NCI-H1105 treated with DMSO at 0.1 percent for 48 hours (cell line): ENCODE measurements at regions not wholly inside any gene's neighbourhood (a gene's known extent, or its start where the extent isn't known, plus 50 kb on each side); places are given as distances from the start of the nearest gene placed in this dataset.
"Not testable (repeated sequence)": the region's sequence is repeated elsewhere in the genome, so short reads cannot be mapped to it uniquely, and the experiment has no call there.

Experiments used
- DNase-seq: peaks from one replicate; lab custom pipeline; 2025; lab: John Stamatoyannopoulos, UW

DNA sequence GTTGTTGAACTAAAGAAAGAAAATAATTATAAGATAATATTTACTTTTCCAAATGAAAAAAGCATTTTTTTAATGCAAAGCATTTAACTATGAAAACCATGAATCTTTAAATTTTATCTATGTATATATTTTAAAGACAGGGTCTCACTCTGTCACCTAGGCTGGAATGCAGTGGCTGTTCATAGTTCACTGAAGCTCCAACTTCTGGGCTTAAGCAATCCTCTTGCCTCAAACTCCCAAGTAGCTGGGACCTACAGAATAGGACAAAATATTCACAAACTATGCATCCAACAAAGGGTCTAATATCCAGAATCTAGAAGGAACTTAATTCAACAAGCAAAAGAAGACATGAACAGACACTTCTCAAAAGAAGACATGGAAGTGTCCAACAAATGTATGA is 55.9 kb upstream of the ALB start:
- DNase-seq, result no peak

DNA sequence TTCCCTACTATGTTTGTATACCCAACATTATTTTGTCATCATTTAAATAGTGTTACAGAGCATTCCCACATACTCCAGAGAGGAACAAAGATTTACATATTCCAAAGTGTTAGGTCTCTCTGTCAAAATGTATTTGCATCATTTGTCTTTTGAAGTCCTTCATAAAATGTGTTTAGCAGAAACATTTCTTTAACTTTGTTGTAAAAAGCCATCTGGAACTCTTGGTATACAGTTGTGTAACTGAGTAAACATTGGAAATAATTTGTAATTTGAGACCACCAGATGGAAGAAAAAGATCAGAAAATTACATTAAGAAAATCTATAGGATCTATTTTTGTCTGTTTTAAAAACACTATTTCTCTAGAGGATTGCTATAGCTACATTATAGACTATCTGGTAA is 56.6 kb upstream of the ALB start:
- no peak for DNase-seq

DNA sequence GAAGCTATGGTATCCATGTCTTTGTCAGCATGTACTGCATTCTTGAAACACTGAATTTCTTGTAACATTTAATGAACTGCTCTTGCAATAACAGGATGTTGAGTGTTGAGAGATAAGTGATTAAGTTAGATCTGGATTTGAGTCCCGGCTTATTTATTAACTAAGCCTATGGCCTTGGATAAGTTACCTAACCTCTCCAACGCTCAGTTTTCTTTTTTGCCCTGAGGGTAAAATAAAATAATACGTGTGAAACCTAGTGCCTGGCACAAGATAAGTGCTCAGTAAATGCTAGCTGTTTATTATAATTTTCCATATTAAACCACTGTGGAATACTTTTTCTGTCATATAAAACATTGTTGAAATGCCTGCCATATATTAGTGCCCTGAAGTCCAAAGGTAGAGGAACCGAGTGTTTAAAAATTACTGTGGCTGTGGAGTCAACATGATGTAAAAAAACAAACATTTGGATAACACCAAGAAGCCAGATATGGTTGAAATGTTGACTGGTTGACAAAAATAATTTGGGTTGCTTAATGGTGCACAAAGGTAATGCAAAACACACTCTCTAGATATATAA is 58.6 kb upstream of the ALB start:
- no peak for DNase-seq

DNA sequence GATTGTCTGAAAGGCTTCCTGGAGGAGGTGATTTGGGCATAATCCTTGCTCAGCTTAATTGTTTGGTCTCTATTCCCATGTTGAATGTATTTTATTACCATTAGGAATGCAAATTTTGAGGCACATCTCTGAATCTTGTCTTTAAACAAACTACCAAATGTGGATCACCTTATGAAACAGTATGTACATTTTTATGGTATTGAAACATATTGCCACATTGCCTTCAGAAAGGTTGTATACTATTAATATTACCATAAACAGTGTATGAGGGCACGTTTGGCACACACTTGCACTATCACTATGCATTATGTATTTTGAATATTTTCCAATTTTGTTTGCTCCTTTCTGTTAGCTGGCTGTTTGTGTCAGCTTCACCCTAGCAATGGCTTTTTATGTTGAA is 60.0 kb upstream of the ALB start:
- no peak for DNase-seq

DNA sequence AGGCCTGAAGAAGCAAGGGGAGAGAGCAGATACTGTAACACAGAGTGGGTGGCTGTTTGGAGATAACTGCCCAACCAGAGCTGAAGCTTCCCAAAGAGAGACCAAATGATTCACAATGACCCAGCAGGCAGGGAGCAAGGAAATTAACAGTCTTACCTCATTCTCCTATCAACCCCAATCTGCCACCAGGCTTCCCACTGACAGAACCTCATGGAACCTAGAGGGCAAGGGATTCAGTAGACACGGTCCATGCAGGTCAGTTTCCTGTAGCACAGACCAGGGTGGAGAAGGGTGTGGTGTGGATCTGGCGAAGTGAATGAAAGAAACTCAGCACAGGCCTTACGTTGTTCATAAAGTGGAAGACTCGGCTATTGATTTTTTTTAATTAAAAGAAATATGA is 60.7 kb upstream of the ALB start:
- no peak for DNase-seq

DNA sequence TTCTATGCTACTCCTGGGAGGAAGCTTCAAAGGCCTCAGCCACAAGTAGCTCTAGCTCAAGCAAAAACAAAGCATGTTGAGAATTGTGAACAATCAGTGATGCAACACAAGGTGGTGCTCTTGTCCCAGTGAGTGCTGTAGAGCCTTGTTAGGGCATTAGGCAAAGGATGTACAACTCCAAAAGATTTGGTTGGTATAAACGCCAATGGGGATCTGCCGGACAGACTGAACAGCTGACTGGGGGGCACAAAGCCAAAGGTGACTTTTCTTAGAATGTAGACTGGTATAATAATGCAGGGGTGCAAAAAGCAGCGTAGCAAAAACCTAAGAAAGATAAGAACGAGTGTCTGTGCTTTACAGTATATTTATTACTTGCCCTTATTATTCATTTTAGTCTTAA is 62.6 kb upstream of the ALB start:
- DNase-seq, result peak; percentile 63

DNA sequence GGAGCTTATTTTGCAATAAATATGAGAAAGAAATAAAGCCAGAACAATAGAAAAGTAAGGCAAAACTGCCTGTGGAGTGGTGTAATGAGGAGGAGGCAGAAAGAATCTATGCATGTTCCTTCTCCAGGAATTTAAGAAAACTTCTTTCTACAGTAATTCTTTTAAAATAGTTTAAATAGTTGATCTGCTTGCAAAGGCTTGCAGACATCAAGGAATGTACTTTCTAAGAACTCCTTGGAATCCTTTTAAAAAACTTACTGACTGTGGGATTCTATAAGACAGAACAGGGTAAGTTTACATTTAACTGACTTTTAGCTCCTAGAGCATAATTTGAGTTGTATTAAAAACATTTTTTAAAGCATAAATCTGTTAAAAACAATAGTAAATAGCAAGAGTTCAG is 63.2 kb upstream of the ALB start:
- no peak for DNase-seq

DNA sequence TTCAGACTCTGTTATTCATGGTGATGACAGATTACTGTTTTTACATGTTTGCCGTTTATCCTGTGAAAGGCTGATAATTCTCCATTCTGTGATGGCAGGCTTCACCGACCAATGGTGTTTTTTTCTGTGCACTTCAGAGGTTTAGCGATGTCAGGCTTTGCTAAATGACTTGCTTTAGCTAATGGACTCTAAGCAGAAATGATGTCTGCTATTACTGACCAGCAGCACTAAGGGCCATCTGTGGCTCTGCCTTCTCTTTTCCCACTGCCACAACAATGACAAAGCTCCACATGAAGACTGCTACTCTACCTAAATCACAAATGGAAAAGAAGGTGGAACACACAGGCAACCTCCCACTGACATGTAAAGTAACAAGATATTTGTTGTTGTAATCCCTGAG is 68.4 kb upstream of the ALB start:
- no peak for DNase-seq

DNA sequence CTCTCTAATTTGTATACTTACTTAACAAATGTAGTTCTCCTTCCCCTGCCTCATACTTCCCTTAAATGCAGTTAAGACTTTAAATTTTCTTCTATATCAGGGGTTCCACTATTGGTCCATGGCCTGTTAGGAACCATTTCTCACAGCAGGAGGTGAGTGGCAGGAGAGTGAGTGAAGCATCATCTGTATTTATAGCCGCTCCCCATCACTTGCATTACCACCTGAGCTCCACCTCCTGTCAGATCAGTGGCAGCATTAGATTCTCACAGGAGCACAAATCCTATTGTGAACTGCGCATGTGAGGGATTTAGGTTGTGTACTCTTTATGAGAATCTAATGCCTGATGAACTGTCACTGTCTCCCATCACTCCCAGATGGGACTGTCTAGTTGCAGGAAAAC is 72.1 kb upstream of the ALB start:
- DNase-seq, result not testable (repeated sequence)

DNA sequence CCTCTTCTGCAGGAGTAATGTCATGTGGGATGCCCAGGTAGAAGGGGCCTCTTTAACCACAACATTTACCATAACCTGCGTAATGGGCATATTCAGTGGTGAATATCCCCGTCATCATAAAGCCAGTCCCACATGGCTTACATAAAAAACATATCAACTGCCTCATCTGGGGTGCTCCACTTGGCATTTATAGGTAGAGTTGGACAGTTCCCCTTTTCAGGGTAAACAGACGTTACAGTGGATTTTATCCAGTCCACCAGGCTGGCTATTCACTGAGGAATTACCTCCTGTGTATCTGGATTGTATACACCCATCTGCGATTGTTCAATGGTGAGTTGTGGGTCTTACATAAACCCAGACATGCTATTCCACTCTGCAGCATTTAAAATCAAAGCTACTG is 70.7 kb upstream of the ANKRD17 start:
- no peak for DNase-seq

DNA sequence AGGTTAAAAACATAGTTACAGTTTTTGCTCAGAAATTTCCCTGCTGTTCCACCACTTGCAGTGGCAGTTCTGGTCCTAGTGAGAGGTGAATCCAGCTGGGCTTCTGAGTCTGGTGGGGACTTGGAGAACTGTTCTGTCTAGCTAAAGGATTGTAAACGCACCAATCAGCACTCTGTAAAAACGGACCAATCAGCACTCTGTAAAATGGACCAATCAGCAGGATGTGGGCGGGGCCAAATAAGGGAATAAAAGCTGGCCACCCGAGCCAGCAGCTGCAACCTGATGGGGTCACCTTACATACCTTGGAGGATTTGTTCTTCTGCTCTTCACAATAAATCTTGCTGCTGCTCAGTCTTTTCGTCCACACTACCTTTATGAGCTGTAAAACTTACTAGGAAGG is 67.2 kb upstream of the ANKRD17 start:
- not testable (repeated sequence) for DNase-seq

DNA sequence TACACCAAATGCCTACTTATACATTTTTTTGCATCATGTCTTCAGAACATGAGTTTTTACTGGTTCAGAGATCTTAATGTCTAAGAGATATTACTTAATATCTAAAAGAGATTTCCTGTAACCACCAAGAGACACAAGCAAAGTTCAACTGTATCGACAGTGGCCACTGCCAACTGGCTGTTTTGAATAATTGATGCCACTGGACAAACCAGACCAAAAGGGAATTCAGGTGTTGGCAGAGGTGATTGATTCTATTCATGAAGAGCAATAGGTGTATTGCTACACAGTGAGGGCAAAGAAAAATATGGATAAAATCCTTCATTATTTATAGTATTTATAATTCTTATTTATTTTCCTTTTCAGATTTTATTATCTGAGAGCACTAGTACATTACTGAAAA is 58.5 kb upstream of the ANKRD17 start:
- no peak for DNase-seq

DNA sequence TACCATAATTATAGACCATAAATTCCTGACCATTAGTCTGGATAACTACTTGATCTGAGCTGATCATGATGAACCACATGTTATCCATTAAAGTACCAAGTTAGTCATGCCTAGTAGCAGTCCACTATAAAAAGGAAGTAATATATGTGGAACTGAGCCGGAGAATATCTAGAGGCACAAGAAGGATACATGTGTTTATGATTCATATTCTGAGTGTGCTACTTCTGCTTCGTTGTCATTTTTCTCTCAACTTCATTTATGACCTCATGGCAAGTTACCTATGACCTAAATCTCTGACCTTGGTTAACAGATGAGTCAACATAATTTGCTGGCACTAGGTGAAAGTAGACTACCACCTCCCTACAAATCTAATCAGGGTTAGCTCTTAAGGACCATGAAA is 56.5 kb upstream of the ANKRD17 start:
- DNase-seq, result peak; percentile 3

DNA sequence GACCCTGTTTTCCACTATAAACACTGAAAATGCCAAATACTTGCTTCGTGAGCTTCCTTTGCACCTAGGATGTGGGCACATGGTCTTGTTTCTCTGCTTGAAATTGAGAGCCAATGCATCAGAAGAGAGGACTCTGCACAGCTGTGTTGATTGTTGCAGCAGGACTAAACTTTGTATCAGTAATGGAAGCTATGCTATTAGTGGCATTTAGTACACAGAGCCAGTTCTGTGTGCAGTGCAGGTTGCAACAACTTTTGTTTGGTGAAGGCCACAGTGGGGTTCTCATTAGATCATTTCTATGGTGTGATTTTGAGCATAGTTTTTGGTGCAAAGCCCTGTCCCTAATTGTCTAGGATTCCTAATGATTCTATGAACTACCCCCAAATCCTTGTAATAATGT is 54.4 kb upstream of the ANKRD17 start:
- no peak for DNase-seq

DNA sequence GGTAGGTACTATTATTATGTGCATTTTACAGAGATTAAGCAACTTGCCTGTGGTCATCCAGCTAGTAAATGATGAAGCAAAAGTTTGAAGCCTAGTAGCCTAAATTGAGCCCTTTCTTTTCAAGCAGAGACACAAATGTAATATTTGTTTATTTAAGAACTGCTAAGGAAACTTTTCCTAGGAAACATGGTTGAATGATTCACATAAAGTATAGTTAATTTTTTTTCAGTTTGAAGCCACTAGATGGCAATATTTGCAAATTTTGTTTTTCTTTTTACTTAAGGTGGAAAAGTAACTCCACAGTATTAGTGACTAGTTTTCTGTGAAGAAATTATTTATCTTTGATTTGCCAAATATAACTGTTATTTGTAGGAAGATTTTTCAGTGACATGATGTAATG is 52.8 kb upstream of the ANKRD17 start:
- DNase-seq, result peak; percentile 29

DNA sequence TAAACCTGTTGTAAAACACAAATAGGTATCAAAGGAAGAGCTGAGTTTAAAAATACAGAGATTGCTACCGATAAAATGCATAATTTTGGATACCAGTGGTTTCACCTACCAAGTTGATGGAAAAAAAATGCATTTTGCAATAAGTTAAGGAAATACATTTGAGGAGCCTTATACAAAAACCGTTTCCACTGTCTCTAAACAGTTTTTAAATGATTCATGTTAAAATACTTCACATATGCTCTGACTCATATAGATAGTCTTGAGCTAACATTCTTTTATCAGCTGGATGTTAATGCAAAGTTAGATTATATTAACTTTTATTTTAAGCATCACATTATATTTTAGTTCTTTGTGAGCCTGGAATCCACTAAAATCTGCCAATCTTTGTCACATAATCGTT is 50.6 kb upstream of the ANKRD17 start:
- DNase-seq, result no peak
